SH-SY5Y (cell line): ENCODE measurements at regions not wholly inside any gene's neighbourhood (a gene's known extent, or its start where the extent isn't known, plus 50 kb on each side); places are given as distances from the start of the nearest gene placed in this dataset.

Source experiments
- GATA2 ChIP-seq: IDR thresholded peaks from 2 replicates; pipeline ENCODE4 v1.6.1; 2011; ENCODE audit warnings: mild to moderate bottlenecking, low read depth, low read length
- GATA3 ChIP-seq: IDR thresholded peaks from 2 replicates; pipeline ENCODE4 v1.6.1; 2011; ENCODE audit warnings: low read depth, mild to moderate bottlenecking, low read length, moderate library complexity

- no peak for TF ChIP-seq GATA3
- no peak for TF ChIP-seq GATA2
These were observed 115.2 kb upstream of the CXCL14 start for GRCh38 chr5:135694012-135694411.
